ENCODE measurements at regions not wholly inside any gene's neighbourhood (a gene's known extent, or its start where the extent isn't known, plus 50 kb on each side); places are given as distances from the start of the nearest gene placed in this dataset.
A peak's percentile ranks its signal among the peaks of the same experiment; 100 is the strongest.

GRCh38 chr7:24469118-24469517, 104.1 kb upstream of the PALS2 start:
- no peak for DNase-seq (ENCODE audit: low read depth)
- no peak overlapping the region for H3K4me3 ChIP-seq (ENCODE audit: low read depth, low read length)
- TF ChIP-seq CTCF (IDR thresholded peaks at IDR 0.05; ENCODE audit: control insufficient read depth, extremely low read depth, insufficient read depth): no peak

- TF ChIP-seq CTCF (IDR thresholded peaks at IDR 0.05; ENCODE audit: control insufficient read depth, extremely low read depth, insufficient read depth): no peak
- no peak for DNase-seq (ENCODE audit: low read depth)
Measured at GRCh38 chr7:24472093-24472492, 101.2 kb upstream of the PALS2 start.

GRCh38 chr7:24475166-24475961, 97.9 kb upstream of the PALS2 start:
- no peak for TF ChIP-seq CTCF (IDR thresholded peaks at IDR 0.05; ENCODE audit: control insufficient read depth, extremely low read depth, insufficient read depth)
- DNase-seq (ENCODE audit: low read depth): no peak
- no peak overlapping the region for H3K4me3 ChIP-seq (ENCODE audit: low read depth, low read length)

More at GRCh38 chr7:24472093-24472492, 101.2 kb upstream of the PALS2 start:
- H3K4me3 ChIP-seq (ENCODE audit: low read depth, low read length): no peak overlapping the region

GRCh38 chr7:24476227-24476626, 97.0 kb upstream of the PALS2 start:
- TF ChIP-seq CTCF (IDR thresholded peaks at IDR 0.05; ENCODE audit: control insufficient read depth, extremely low read depth, insufficient read depth): no peak
- H3K4me3 ChIP-seq (ENCODE audit: low read depth, low read length): no peak overlapping the region
- no peak for DNase-seq (ENCODE audit: low read depth)

- no peak for DNase-seq (ENCODE audit: low read depth)
- no peak overlapping the region for H3K4me3 ChIP-seq (ENCODE audit: low read depth, low read length)
- TF ChIP-seq CTCF (IDR thresholded peaks at IDR 0.05; ENCODE audit: control insufficient read depth, extremely low read depth, insufficient read depth): no peak
Measured at GRCh38 chr7:24477398-24478136, 95.7 kb upstream of the PALS2 start.

GRCh38 chr7:24478137-24478655, 95.1 kb upstream of the PALS2 start:
- DNase-seq (ENCODE audit: low read depth): peak; percentile 26
- TF ChIP-seq CTCF (IDR thresholded peaks at IDR 0.05; ENCODE audit: control insufficient read depth, extremely low read depth, insufficient read depth): no peak
- H3K4me3 ChIP-seq (ENCODE audit: low read depth, low read length): no peak overlapping the region
